Amniotic epithelial cell (primary cell): ENCODE measurements at regions not wholly inside any gene's neighbourhood (a gene's known extent, or its start where the extent isn't known, plus 50 kb on each side); places are given as distances from the start of the nearest gene placed in this dataset.

Source experiments
- DNase-seq: peaks from one replicate; pipeline ENCODE4 v3.0.0-alpha.2; 2010; ENCODE audit warnings: low read depth

DNA sequence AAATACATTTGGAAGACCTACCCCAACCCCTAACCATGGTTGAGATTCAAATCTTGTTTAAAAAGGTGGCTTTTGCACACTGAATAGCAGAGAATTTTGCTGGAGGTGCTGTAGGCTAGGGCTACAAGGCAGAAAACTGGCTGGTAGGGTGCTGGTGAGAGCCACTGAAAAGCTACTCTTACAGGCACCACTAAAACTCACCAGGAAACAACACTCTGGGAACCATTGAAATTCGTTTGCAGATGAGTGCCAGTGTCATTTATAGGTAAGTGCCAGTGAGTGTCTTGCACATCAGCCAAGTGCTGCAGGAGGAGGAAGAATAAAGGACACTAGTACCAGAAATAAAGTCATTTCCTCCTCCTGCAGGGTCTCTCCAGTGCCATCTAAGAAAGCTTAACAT, 610.2 kb downstream of the ZNF385D start:
- DNase-seq: no peak

DNA sequence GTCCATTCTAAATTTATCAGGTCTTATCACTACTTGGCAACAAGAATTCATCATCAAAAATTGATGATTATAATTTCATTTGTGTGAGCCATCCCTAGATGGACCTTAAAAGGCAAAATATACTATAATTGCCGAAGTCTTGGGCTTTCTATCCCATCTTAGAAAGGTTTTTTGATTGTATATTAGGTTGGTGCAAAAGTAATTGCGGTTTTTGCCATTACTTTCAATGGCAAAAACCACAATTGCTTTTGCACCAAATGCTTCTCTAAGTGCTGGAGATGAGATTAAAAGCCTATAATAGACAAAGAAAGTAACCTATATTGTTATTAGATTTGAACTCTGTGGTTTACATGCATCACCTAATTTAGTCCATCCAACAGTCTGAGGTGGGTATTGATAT, 612.9 kb downstream of the ZNF385D start:
- DNase-seq: no peak

DNA sequence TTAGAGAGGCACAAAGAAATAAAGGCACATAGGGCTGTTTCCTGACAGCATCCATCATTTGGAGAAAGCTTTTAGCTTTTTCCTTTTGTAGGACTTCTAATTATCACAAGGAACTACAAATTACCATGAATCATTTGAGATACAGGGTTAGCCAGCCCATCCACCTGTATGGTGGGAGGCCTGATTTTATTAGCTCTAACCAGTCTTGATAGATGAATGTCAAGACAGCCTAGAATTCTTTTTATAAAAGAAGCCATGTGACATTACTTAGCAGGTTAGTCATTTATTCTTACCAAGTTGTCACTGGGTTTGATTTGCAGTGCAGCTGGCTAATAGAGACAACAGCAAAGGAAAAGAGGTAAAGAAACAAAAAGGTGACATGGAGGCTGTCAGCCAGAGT, 618.1 kb downstream of the ZNF385D start:
- DNase-seq: no peak

DNA sequence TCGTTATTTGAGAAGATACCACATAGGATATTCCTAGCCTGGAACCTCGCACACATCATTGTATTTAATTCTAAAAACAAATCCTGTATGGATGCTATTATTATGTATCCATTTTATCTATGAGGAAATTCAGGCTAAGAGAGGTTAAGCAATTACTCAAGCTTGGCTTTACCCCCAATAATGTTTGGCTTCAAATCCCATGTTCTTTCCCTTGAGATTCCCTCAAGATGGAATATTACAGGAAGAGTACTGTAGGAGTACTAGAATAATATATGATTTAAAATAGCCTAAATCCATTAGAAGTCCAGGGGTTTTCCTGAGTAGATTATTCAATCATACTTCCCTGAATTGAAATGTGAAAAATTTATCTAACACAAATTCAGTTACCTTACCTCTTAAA, 630.2 kb downstream of the ZNF385D start:
- DNase-seq: no peak

GRCh38 chr3:21117370-21117769, 633.6 kb downstream of the ZNF385D start:
- no peak for DNase-seq

GRCh38 chr3:21109056-21109455, 642.0 kb downstream of the ZNF385D start:
- DNase-seq: no peak

- DNase-seq: no peak
These were observed 645.2 kb downstream of the ZNF385D start for GRCh38 chr3:21105784-21106183.

DNA sequence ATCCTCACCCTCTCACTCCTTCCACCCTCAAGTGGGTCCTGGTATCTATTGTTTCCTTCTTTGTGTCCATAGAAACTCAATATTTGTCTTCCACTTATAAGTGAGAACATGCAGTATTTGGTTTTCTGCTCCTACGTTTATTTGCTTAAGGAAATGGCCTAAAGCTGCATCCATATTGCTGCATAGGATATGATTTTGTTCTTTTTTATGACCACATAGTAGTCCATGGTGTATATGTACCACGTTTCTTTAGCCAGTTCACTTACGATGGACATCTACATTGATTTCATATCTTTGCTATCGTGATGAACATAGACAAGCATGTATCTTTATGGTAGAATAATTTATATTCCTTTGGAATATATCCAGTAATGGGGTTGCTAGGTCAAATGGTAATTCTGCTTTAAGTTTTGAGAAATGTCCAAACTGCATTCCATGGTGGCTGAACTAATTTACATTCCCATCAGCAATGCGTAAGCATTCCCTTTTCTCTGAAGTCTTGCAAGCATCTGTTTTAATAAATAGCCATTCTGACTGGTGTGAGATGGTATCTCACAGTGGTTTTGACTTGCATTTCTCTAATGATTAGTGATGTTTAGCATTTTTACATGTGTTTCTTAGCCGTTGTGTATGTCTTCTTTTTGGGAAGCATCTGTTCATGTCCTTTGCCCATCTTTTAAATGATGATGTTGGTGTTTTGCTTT, 650.2 kb downstream of the ZNF385D start:
- DNase-seq: no peak

- no peak for DNase-seq
These were observed 656.3 kb downstream of the ZNF385D start for GRCh38 chr3:21094686-21095085.

GRCh38 chr3:21073561-21073960, 677.4 kb downstream of the ZNF385D start:
- no peak for DNase-seq

DNA sequence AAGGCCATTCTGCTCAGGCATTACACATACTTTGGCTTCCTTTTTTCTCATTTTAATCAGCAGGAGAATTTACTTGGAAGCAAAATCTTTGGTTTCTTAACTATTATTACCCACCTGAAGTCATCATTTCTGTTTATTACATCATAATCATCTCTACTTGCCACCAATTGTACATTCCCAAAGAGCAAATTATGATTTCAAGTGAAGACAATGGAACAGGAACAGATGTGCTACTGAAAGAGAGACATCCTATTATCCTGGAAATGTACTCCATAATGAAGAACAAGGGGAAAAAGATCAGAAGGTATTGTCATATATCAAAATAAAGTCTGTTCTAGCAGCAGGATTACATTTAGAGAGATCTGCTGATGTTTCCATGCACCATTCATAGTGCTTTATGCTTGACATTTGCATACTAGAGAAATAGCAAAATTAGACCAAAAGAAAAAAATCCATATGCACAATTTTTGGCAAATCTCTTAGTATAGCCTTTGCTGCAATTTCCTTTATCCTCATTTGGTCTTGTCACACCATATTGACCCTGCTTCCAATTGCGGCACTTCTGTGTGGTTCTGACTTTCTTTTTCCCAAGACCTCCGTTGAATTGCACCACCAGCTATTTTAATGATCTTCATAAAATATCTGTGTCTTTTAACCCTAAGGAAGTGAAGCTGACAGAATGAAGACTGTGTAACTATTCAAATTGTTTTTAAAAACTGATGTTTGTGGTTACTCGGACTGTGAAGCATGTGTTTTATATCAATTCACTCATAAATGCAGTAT, 683.8 kb downstream of the ZNF385D start:
- DNase-seq: no peak

DNA sequence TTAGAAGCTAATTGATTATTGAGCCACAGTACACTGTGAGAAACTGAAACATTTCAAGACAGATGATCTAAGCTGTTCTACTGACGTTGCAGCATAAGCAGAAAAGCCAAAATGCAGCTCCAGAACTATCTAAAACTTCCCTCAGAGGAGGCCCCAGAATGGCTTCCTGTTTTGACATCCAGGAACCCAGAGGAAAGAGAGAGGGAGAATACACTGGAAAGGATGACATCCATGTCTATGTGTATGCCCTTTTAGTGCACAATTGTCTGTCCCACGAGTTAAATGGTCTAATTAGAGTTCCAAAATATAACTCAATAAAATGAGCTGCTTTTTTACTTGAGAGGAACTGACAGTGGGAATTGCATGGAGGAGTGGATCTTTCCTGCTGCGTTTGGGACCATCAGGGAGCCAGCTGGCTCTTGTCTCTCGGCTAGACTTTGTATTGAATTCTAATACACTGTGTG, 688.1 kb downstream of the ZNF385D start:
- no peak for DNase-seq

GRCh38 chr3:21059404-21059803, 691.6 kb downstream of the ZNF385D start:
- DNase-seq: no peak

DNA sequence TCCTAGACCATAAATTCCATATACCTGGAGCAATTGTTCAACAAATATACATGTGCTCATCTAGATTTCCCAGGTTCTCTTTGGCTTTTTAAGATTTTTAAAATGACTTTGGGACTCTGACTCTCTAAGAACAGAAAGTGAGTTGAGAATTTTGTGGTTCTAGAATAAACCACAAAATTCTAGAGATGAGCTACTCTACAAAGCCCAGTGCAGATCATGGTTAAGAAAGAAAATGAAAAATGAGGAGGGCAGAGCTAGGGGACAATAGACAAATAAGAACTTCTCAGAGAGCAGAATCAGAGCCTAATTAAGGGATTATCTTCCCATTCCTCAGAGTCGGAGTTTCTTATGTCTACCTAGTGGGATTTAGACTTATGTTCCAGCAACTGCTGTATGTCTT, 694.7 kb downstream of the ZNF385D start:
- DNase-seq: no peak

- no peak for DNase-seq
These were observed 696.0 kb downstream of the ZNF385D start for GRCh38 chr3:21055015-21055414.

DNA sequence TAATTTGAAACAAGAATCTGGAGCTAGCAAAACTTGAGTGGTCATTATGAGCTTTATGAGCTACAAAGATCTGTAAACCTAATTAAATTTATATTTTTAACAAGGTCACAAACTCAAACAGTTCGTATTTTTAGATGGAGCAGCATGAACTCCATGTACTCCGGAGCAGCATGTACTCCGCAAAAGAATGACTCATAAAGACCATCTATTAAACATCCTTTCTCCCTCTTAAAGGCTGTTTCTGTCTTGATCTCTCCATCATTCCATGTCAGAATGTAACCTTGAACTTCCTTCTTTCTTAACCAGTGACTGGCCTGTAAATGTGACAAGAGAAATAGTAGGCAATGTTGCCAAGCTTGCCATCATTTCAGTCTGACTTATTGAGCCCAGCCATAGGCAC, 696.9 kb downstream of the ZNF385D start:
- no peak for DNase-seq

DNA sequence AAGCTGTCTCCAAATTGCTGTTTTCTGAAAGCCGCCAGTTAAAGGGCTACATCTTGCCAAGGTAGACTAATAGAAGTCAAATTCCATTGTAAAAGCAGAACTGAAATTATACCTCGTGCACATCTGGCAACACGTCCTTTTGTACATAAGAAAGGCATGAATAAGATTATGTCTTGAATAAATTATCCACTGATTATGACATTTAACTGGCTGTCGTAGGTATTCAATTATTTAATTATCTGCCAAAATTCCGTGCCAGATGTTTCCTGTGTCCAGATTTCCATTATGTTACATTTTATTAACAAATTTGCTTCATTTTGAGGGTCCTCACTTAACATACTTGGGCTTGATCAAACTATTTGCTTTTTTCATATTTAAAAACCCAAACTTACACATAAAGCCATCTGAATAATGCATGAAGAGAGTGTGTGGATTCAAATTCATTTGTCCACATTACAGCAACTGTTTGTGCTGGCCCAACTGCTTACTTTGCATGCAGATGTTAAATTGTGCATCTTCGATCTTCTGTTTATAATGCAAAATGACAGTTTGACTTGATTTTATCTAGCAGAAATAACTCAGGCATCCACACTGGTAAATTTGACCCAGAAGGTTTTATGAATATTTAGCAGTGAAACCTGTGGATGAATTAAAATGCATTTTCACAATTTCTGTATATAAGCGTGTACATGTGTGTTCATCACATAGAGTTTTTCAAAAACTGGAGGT, 701.5 kb downstream of the ZNF385D start:
- no peak for DNase-seq

DNA sequence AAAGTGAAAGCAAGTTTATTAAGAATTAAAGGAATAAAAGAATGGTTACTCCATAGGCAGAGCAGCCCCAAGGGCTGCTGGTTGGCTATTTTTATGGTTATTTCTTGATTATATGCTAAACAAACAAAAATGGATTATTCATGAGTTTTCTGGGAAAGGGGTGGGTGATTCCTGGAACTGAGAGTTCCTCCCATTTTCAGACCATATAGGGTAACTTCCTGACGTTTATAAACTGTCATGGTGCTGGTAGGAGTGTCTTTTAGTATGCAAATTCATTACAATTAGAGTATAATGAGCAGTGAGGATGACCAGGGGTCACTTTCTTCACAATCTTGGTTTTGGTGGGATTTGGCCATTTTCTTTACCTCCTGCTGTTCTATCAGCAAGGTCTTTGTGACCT, 707.9 kb downstream of the ZNF385D start:
- no peak for DNase-seq

- DNase-seq: no peak
These were observed 708.8 kb downstream of the ZNF385D start for GRCh38 chr3:21042184-21042583.

GRCh38 chr3:21041621-21042020, 709.4 kb downstream of the ZNF385D start:
- peak; percentile 68 for DNase-seq

DNA sequence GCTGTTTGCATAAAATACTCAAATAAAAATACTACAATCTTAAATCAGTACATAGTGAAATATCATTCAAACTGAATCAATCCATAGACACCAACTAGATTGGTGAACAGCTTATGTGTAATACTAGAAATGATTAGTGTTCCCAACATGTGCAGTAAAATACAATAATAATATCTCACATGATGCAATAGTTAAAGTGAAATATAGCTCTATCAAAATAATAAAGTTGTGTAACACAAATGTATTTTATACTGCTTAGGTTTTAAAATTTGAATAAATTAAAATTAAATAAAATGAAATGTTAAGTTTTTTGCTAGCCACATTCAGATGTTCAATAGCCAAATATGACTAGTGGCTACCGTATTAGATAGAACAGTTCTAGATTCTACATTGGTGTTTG, 714.1 kb downstream of the ZNF385D start:
- no peak for DNase-seq

DNA sequence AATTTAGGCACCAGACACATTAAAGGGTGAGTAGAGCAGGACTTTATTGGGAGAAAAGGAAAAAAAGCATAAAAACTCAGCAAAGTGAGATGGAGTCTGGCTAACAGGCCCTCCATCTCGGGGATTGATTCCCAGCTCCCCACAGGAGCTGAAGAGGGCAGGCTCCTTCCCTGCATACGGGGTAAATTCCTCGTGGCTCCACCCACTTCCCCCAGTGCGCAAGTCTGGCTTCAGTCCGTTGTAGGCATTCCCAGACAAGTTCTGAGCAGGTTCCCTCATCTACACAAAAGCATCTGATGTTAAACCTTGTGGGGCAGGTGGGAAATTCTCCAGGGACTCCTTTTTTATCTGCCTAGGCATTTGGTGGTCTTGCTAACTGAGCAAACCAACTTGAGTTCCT, 722.6 kb downstream of the ZNF385D start:
- DNase-seq: no peak

DNA sequence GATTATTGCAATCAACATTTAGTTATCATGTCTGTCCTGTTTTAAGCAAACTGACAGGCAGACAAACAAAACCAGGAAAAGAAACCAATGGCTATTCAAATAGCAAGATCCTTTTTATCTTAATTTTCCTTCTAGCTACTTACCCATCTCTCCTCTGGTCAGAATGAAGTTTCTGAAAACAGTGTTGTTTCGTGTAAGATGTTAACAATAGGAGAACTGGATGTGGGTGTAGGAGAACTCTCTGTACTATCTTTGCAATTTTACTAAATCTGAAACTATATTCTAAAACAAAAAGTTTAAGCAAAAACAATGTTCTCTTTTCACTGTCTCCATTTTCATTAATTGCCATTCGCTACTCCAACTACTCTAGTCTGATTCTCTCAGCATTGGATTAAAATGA, 726.4 kb downstream of the ZNF385D start:
- DNase-seq: no peak
